GM04503 (cell line): ENCODE measurements at regions not wholly inside any gene's neighbourhood (a gene's known extent, or its start where the extent isn't known, plus 50 kb on each side); places are given as distances from the start of the nearest gene placed in this dataset.

Experiments
- DNase-seq: peaks from one replicate; pipeline ENCODE4 v3.0.0-alpha.2; 2012; ENCODE audit warnings: low read depth

DNA sequence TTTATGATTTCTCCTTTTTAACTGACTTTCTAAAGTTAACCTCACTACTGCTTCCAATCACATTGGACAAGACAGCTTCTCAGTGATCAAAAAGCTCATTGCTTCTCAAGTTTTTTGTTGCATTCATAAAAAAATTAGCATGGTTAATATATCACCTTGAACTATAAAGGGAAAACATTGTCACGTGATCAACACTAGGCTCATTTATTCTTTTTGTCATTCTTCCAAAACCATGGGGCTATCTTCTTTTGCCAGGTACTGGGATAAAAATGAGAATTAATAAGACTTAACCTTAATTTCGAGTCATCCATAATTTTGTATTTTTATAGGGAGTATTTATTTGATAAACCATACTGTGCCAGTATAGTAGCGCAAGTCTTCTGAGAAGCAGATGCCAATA lies 1105.9 kb upstream of the TENM3 start:
- DNase-seq, result no peak

DNA sequence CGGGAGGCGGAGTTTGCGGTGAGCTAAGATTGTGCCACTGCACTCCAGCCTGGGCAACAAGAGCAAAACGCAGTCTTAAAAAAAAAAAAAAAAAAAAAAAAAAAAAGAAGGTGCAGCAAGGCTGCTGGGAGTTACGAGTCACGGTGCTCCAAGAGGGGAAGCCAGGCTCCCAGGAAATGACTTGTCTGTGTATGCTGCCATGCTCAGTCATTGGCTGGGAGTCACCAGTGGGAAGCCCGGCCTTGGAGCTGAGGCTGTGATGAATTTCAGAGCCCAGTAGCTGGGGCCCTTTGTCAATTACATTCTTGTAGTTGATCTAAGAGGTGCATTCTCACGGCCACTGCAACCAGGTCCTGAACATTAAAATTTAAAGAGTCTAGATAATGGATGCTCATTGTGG lies 1105.1 kb upstream of the TENM3 start:
- no peak for DNase-seq

- DNase-seq, result no peak
Measured at GRCh38 chr4:181140037-181140603, 1103.1 kb upstream of the TENM3 start.

DNA sequence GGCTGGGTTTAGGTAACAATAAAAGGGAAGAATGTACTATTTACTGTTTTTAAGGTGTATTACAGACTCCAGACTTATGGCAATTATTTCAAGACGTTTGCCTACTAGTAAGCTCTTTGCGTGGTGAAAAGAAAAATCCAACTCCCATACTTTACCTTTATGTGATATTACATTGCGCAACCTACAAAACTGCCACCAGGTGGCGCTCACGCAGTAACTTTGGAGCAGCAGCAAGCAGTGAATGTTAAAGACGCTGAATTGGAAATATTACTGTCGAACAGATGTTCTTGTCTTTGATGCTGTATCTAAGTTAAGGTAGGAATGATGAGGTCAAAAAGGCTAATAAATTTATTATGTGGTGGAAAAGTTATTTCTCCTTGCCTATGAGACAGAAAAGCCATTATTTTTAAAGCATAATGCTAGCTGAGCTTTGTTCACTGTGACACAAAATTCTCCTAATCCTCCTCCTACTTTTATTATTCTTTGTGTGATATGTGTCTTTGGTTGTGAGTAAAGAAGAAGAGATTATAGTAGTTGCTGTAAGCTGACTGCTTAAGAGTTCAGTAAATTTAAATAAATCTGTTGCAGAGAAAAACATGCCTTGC lies 1099.8 kb upstream of the TENM3 start:
- peak; percentile 12 for DNase-seq

DNA sequence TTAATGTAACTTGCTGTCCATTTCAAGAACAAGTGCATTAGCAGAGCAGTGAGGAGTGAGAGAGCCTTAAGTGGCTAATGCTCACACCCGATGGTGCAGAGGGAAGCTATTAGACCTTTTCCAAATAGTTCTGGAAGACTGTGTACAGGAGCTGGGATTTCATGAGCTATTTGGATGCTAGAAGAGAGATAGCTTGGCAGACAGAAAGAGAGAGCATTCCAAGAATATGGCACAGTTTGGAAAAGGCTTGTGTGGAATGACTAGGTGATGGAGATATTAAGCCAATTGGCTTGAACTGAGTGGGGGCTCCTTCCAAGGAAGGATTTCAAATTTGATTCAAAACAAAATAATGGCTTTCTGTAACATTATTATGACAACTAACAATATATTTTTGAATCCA lies 1097.2 kb upstream of the TENM3 start:
- no peak for DNase-seq

GRCh38 chr4:181147416-181147951 lies 1095.7 kb upstream of the TENM3 start:
- DNase-seq, result no peak

- no peak for DNase-seq
Measured at GRCh38 chr4:181148470-181148869, 1094.7 kb upstream of the TENM3 start.

- DNase-seq, result no peak
Measured at GRCh38 chr4:181150191-181150590, 1093.0 kb upstream of the TENM3 start.

DNA sequence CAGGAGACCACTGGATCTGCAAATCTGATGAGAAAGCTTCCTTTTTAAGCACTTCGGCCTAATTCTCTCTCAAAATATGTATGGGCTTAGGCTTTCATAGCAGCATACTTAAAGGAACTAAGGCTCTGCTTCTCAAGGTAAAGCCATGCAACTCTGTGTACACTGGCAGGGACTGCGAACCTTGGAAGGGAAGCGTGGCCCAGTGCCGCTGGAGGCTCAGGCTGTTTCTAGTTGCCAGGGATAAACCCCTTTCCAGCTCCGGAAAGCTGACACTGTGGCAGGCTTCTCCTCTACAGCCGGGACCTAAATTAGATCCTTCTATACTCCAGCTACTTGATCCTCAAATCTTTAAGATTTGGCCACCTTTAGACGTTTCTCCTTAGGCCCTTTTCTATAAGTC lies 1091.3 kb upstream of the TENM3 start:
- DNase-seq, result no peak

GRCh38 chr4:181157647-181158046 lies 1085.6 kb upstream of the TENM3 start:
- DNase-seq, result no peak

DNA sequence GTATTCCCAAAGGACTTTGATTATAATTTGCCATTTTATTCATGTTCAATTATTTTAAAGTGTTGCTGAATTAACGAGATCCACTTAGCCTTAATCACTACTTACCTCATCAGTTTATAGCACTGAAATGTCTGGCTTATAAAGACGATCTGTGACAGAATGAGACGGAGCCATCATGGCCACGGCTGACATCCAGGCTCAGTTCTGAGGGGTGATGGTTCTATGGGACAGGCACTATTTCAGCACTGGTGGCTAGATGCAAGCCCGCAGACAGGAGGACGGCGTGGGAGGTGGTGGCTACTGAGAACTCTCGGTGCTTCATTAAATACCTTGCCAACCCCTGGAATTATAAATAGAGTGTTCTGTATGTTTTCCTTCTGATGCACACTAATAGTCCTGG lies 1084.2 kb upstream of the TENM3 start:
- no peak for DNase-seq

DNA sequence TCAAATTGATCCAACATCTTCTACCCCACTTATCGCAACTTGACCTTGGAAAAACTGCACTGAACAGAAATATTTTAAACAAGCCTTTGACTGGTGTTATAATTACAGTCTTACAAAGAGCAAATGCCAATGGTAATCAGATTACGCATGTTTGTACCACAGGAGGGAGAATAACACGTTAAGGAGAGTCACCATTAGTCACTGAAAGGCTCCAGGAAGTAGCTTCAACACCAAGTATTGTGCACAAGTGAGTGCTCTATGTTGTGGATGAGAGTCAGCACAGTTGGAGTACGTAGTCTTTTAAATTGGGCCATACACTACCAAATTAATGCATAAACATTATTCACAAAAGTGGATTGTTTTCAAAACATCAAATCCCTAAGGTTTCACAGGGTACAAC lies 1081.5 kb upstream of the TENM3 start:
- no peak for DNase-seq

- DNase-seq, result no peak
Measured at GRCh38 chr4:181162266-181162665, 1080.9 kb upstream of the TENM3 start.

DNA sequence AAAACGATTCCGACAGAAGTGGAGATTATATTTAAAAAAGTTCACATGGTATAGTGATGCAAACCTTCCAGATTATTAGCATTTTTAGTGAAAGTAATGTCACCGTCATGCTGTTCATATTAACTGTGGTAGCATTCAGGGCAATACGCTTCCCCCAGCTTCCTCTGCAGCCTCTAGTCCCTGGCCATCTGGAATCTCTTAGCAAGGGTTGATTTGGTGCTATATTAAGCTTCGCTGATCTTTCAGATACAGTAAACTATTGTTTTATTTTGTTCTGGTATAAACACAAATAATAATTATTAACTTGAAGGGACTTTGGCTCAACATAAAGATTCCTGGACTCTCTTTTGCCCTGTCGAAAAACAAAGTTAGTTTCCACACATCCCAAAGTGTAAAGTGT lies 1080.5 kb upstream of the TENM3 start:
- DNase-seq, result no peak

DNA sequence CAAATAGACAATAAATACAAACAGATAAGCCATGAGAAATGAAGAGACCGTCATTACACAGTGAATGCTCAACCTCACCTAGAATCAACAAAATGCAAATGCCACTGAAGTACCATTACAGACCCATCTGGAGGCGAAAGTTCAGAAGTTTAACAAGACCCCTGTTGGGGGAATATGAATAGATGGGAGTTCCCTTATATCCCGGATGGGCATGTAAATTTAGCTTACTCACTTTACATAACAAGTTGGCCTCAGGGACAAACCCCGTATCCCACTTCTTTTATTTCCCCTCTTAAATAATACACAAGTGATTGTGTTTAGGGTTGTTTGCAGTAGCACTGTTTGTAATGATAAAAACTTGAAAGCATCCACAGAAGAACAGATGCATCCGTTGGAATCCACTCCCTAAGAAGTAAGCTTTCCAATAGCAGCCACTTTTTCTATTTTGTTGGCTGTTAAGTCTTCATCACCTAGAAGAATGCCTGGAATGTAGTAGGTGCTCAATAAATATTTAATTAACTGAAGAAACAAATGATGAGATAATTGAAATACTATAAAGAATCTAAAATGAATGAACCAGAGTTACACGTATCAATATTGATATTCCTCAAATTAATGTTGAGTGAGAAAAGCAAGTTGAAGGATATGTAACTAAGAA lies 1076.3 kb upstream of the TENM3 start:
- DNase-seq, result no peak

GRCh38 chr4:181168011-181168805 lies 1075.0 kb upstream of the TENM3 start:
- DNase-seq, result no peak

- no peak for DNase-seq
Measured at GRCh38 chr4:181173046-181173445, 1070.2 kb upstream of the TENM3 start.

- no peak for DNase-seq
Measured at GRCh38 chr4:181176306-181176705, 1066.9 kb upstream of the TENM3 start.

- DNase-seq, result no peak
Measured at GRCh38 chr4:181181331-181181730, 1061.9 kb upstream of the TENM3 start.

DNA sequence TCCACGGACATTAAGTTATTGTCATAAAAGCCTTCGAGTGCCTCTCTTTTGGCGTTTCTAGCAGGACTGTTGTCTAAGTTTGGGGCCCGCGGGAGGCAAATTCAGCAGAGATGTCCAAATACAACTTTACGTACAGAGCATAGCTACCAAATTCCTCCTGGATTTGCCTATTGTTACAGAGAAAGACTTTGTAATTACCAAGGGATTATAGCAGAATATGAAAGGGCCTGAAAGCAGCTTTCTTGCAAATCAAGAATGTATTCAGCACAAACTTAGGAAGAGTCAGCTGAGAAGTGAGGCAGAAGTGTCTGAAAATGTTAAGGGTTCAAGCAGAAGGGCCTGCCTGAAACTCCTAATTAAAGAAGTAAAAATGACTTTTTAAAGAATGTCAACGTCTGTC lies 1053.5 kb upstream of the TENM3 start:
- no peak for DNase-seq

DNA sequence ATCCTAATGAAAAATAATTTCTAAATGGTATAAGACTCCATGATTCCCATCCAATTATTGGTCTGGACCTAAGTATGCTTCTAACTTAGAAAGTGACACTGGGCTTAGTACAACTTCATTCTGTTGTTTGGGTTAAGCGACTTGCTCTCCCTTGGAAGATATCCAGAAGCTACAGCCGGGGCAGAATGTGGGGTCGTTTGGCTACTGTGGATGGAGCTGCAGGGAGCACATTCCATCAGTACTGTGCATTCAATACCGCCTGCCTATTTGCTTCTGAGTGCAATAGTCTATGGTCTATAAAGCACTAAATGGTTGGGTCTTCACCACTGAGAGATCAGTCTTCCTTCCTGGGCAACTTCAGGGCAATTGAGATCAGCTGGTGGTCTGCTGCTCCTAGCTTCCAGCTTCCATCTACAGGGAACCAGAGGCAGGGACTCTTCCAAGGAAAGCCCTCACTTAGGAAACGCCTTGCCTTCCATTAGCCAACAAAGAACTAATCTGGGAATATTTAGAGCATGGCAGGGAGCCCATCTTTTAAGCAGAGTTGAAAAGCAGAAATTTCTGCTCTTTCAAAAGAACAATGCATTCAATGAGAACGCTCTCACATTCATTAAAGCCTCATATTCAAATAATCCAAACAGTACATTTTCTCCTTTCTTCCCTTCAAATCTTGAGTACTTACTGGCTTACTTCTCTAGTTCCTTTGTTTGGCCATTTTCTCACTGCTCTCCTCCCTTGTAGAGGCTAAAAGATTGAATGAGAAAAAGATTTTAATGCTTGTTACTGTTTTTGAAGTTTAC lies 1049.9 kb upstream of the TENM3 start:
- no peak for DNase-seq

- no peak for DNase-seq
Measured at GRCh38 chr4:181194096-181194495, 1049.1 kb upstream of the TENM3 start.
